Heart left ventricle (tissue), 13 donors: ENCODE measurements at regions not wholly inside any gene's neighbourhood (a gene's known extent, or its start where the extent isn't known, plus 50 kb on each side); places are given as distances from the start of the nearest gene placed in this dataset.

ENCODE experiments used
- POLR2A ChIP-seq, 2 donors: fragments of 450-650 bp; IDR thresholded peaks; one replicate each; pipeline ENCODE4 v1.6.1; 2017; ENCODE audit warnings: antibody characterized with exemption in 2 of 2, mild to moderate bottlenecking in 2 of 2, moderate library complexity in 2 of 2
- TF ChIP-seq, protein P1 (sequence below), 12 donors: fragments of 200-600 bp; sonication (generic) in 4 of 12; IDR thresholded peaks; one replicate each; pipeline versions ENCODE4 v1.5.0 to v1.8.0; 2018 to 2022; ENCODE audit warnings: antibody characterized with exemption in 12 of 12, mild to moderate bottlenecking in 5 of 12
- donor health status: ischemic (EF 13 %, LVEDD 7.1; RV severe dilation, severe dysfunction).
- donor health status: DM: no; HTN: yes; CAD: no.
- donor health status: DM: no; HTN: no; CAD: no.
- donor health status: ischemic (EF 25% LVEDD 6.9; RV normal size, moderate dysfunction).
- donor health status: ischemic (EF 25% LVEDD 5.7; RV mildly dilated, moderate dysfunction).
- donor health status: ischemic (EF 35%, LVEDD 5.7; RV mildly dilated, moderate dysfunction).
- donor health status: nonischemic (EF 11% LVEDD 7.7; RV severe dilation, severe dysfunction).
- donor health status: DM: yes; HTN: yes; CAD: no.
- donor health status: PGD.
- donor health status: ischemic (EF 29% LVEDD 5.4; RV normal size, mild dysfunction).
- donor health status: nonischemic (EF 23%, LVEDD 6.1; RV moderate dilation, normal function).

DNA sequence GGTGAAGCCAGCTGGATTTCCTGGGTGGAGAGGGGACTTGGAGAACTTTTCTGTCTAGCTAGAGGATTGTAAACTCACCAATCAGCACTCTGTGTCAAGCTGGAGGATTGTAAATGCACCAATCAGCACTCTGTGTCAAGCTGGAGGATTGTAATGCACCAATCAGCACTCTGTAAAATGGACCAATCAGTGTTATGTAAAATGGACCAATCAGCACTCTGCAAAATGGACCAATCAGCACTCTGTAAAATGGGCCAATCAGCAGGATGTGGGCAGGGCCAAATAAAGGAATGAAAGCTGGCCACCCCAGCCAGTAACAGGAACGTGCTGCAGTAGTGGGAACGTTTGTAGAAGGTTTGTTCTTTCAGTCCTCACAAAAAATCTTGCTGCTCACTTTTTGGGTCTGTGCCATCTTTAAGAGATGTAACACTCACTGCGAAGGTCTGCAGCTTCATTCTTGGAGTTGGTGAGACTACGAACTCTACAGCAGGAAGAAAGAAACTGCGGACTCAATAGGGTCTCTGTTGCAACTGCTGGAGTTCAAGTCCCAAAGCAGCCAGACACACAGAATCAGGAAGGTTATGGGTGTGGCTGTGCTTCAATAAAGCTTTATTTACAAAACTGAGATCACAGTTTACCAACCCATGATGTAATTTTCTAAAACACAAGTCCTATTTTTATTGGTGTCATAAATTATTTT is 145.7 kb upstream of the ERCC6L2 start:
- TF ChIP-seq POLR2A (IDR thresholded peaks at IDR 0.05), result no peak
- TF ChIP-seq, protein P1, sequence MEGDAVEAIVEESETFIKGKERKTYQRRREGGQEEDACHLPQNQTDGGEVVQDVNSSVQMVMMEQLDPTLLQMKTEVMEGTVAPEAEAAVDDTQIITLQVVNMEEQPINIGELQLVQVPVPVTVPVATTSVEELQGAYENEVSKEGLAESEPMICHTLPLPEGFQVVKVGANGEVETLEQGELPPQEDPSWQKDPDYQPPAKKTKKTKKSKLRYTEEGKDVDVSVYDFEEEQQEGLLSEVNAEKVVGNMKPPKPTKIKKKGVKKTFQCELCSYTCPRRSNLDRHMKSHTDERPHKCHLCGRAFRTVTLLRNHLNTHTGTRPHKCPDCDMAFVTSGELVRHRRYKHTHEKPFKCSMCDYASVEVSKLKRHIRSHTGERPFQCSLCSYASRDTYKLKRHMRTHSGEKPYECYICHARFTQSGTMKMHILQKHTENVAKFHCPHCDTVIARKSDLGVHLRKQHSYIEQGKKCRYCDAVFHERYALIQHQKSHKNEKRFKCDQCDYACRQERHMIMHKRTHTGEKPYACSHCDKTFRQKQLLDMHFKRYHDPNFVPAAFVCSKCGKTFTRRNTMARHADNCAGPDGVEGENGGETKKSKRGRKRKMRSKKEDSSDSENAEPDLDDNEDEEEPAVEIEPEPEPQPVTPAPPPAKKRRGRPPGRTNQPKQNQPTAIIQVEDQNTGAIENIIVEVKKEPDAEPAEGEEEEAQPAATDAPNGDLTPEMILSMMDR (IDR thresholded peaks at IDR 0.05), result no peak
